HL-60 (cell line): ENCODE measurements at regions not wholly inside any gene's neighbourhood (a gene's known extent, or its start where the extent isn't known, plus 50 kb on each side); places are given as distances from the start of the nearest gene placed in this dataset.

Experiments
- DNase-seq, 2 experiments: peaks; one replicate each; pipeline ENCODE4 v3.0.0-alpha.2; 2010 to 2020; ENCODE audit warnings: low read depth in 1 of 2, low spot score in 1 of 2
- H3K27ac ChIP-seq: fragments of 250-450 bp; sonication (Bioruptor Pico); replicated peaks from 2 replicates; pipeline ENCODE4 v1.5.1; 2020; ENCODE audit warnings: mild to moderate bottlenecking, moderate library complexity
- H3K27me3 ChIP-seq: fragments of 250-450 bp; sonication (Bioruptor Pico); 2 replicates; pipeline ENCODE4 v1.5.1; 2021; ENCODE audit warnings: mild to moderate bottlenecking, moderate library complexity; ENCODE audit not compliant: insufficient read depth, poor library complexity, severe bottlenecking
- H3K4me3 ChIP-seq: replicated peaks from 2 replicates; pipeline ENCODE4 v1.5.1; 2011; ENCODE audit warnings: mild to moderate bottlenecking, control low read depth, low read length; ENCODE audit not compliant: insufficient read depth
- CTCF ChIP-seq: IDR thresholded peaks from one replicate; pipeline ENCODE4 v1.5.1; 2011; ENCODE audit warnings: low read length, control low read depth, inconsistent platforms; ENCODE audit not compliant: insufficient read depth
- GABPA ChIP-seq: IDR thresholded peaks from 2 replicates; pipeline ENCODE4 v1.6.1; 2012; ENCODE audit warnings: low read depth
- POLR2AphosphoS5 ChIP-seq: IDR thresholded peaks from 2 replicates; pipeline ENCODE4 v1.6.1; 2012; ENCODE audit warnings: low read depth
- REST ChIP-seq: IDR thresholded peaks from 2 replicates; pipeline ENCODE4 v1.6.1; 2012; ENCODE audit warnings: low read depth; ENCODE audit not compliant: insufficient replicate concordance
- SPI1 ChIP-seq: IDR thresholded peaks from 2 replicates; pipeline ENCODE4 v1.6.1; 2012; ENCODE audit warnings: low read depth, mild to moderate bottlenecking, borderline replicate concordance

- Histone ChIP-seq H3K27me3 (peaks cover 3% of the 10 kb centered on the region), H3K27ac (no peak overlapping the region)
- TF ChIP-seq SPI1 (no peak), REST (no peak), GABPA (no peak), CTCF (no peak), POLR2AphosphoS5 (no peak)
Measured at GRCh38 chr17:77599699-77600098, 358.8 kb upstream of the TNRC6C start.

GRCh38 chr17:77600346-77600745 lies 358.2 kb upstream of the TNRC6C start:
- TF ChIP-seq POLR2AphosphoS5 (no peak), GABPA (no peak)
- Histone ChIP-seq H3K27me3 (no peaks in the 10 kb centered on the region), H3K27ac (no peak overlapping the region), H3K4me3 (no peak overlapping the region)
- DNase-seq: no peak

More at GRCh38 chr17:77599699-77600098, 358.8 kb upstream of the TNRC6C start:
- no peak for DNase-seq
- H3K4me3 ChIP-seq: no peak overlapping the region

GRCh38 chr17:77601054-77601979 lies 357.2 kb upstream of the TNRC6C start:
- Histone ChIP-seq H3K27me3 (no peaks in the 10 kb centered on the region), H3K27ac (no peak overlapping the region), H3K4me3 (no peak overlapping the region)
- DNase-seq: no peak
- TF ChIP-seq CTCF (no peak), POLR2AphosphoS5 (no peak), REST (no peak), SPI1 (no peak), GABPA (no peak)

- DNase-seq: no peak
- no peaks in the 10 kb centered on the region for H3K27me3 ChIP-seq
- TF ChIP-seq REST (no peak), GABPA (no peak), SPI1 (no peak), POLR2AphosphoS5 (no peak), CTCF (no peak)
- H3K4me3 ChIP-seq: no peak overlapping the region
- no peak overlapping the region for H3K27ac ChIP-seq
Measured at GRCh38 chr17:77602062-77602746, 356.3 kb upstream of the TNRC6C start.
